H1 (cell line): ENCODE measurements at regions not wholly inside any gene's neighbourhood (a gene's known extent, or its start where the extent isn't known, plus 50 kb on each side); places are given as distances from the start of the nearest gene placed in this dataset.

Experiments used
- CTCF ChIA-PET: fragments of 300-600 bp; sonication (Branson Sonifier 250); formaldehyde crosslinking; loops from one replicate; lab custom pipeline; 2021; ENCODE audit not compliant: partially characterized antibody; lab: Charles Lee
- POLR2A ChIA-PET: fragments of 300-600 bp; sonication (Branson Sonifier 250); formaldehyde crosslinking; loops from one replicate; lab custom pipeline; 2021; ENCODE audit warnings: inconsistent platforms; ENCODE audit not compliant: partially characterized antibody; lab: Charles Lee
- DNase-seq, 2 experiments: peaks; one replicate each; pipeline versions ENCODE4 v3.0.0 to v3.0.0-alpha.2; 2010 to 2022; ENCODE audit warnings: low spot score in 2 of 2, low read depth in 1 of 2, mixed read lengths in 1 of 2
- FAIRE-seq: peaks from 2 replicates; lab custom pipeline; 2011; peaks lifted over from hg19 to GRCh38; lab: Jason Lieb, UNC
- H2AFZ ChIP-seq: 2 replicates; pipeline ENCODE4 v1.8.1; 2012; ENCODE audit warnings: low read length, inconsistent platforms
- H2AK5ac ChIP-seq: 2 replicates; pipeline ENCODE4 v1.6.1; 2013; ENCODE audit warnings: low read depth, low read length
- H2BK120ac ChIP-seq: replicated peaks from 2 replicates; pipeline ENCODE3; 2013; ENCODE audit warnings: low read depth, low read length, inconsistent platforms
- H2BK12ac ChIP-seq: 2 replicates; pipeline ENCODE4 v1.6.1; 2013; ENCODE audit warnings: low read depth, low read length
- H2BK15ac ChIP-seq: 2 replicates; pipeline ENCODE4 v1.6.1; 2013; ENCODE audit warnings: low read length
- H2BK20ac ChIP-seq: 2 replicates; pipeline ENCODE4 v1.6.1; 2013; ENCODE audit warnings: low read length
- H2BK5ac ChIP-seq: 2 replicates; pipeline ENCODE4 v1.6.1; 2013; ENCODE audit warnings: low read depth, low read length
- H3K14ac ChIP-seq: 2 replicates; pipeline ENCODE4 v1.6.1; 2013; ENCODE audit warnings: inconsistent platforms; ENCODE audit not compliant: insufficient read length
- H3K18ac ChIP-seq: 2 replicates; pipeline ENCODE4 v1.6.1; 2013; ENCODE audit warnings: low read length; ENCODE audit errors: extremely low read depth
- H3K23ac ChIP-seq: 2 replicates; pipeline ENCODE4 v1.6.1; 2013; ENCODE audit warnings: inconsistent platforms; ENCODE audit not compliant: insufficient read length
- H3K23me2 ChIP-seq: 2 replicates; pipeline ENCODE4 v1.6.1; 2013; ENCODE audit warnings: low read depth, low read length
- H3K27ac ChIP-seq: 2 replicates; pipeline ENCODE4 v1.6.1; 2011; ENCODE audit warnings: low read depth, low read length, inconsistent platforms
- H3K27me3 ChIP-seq, 4 experiments: replicated peaks in 1 of 4; 1 replicate in 1 of 4; 2 replicates in 3 of 4; pipeline versions ENCODE4 v1.6.1 to v1.8.1; 2011 to 2013; ENCODE audit warnings: low read length in 3 of 4, mild to moderate bottlenecking in 3 of 4, inconsistent platforms in 2 of 4, mixed read lengths in 2 of 4, moderate library complexity in 1 of 4; ENCODE audit not compliant: control insufficient read depth in 3 of 4, insufficient read depth in 3 of 4; ENCODE audit errors: extremely low read depth in 1 of 4
- H3K36me3 ChIP-seq, 4 experiments: 2 replicates each; pipeline versions ENCODE4 v1.6.1 to v1.8.1; 2011 to 2013; ENCODE audit warnings: mild to moderate bottlenecking in 4 of 4, low read length in 3 of 4, moderate library complexity in 2 of 4, control low read depth in 1 of 4, inconsistent platforms in 1 of 4; ENCODE audit not compliant: insufficient read depth in 4 of 4, control insufficient read depth in 2 of 4
- H3K4ac ChIP-seq: replicated peaks from 2 replicates; pipeline ENCODE3; 2013; ENCODE audit warnings: low read length, low read depth, mixed read lengths, inconsistent platforms; ENCODE audit not compliant: insufficient read length
- H3K4me1 ChIP-seq, 4 experiments: replicated peaks in 1 of 4; 1 replicate in 1 of 4; 2 replicates in 3 of 4; pipeline versions ENCODE4 v1.6.1 to v1.8.1; 2011 to 2013; ENCODE audit warnings: low read length in 3 of 4, inconsistent platforms in 2 of 4, mixed read lengths in 1 of 4; ENCODE audit not compliant: insufficient read depth in 4 of 4, control insufficient read depth in 3 of 4
- H3K4me2 ChIP-seq, 2 experiments: 2 replicates each; pipeline versions ENCODE4 v1.6.1 to v1.8.1; 2011 to 2013; ENCODE audit warnings: low read depth in 2 of 2, low read length in 2 of 2, control low read depth in 1 of 2, inconsistent platforms in 1 of 2, mild to moderate bottlenecking in 1 of 2; ENCODE audit not compliant: insufficient read depth in 1 of 2
- H3K4me3 ChIP-seq, 4 experiments: fragments of 200-600, 300-600 bp in 1 of 4; sonication (generic), shearing (Covaris generic), sonication (Bioruptor Twin) in 1 of 4; 2 replicates each; pipeline versions ENCODE4 v1.5.1 to v1.8.1; 2011 to 2016; ENCODE audit warnings: low read length in 4 of 4, low read depth in 3 of 4, control low read depth in 2 of 4, inconsistent platforms in 2 of 4, mild to moderate bottlenecking in 2 of 4, mixed read lengths in 1 of 4, moderate library complexity in 1 of 4; ENCODE audit not compliant: insufficient read depth in 2 of 4; ENCODE audit errors: extremely low read depth in 1 of 4
- H3K56ac ChIP-seq: replicated peaks from 2 replicates; pipeline ENCODE3; 2013; ENCODE audit warnings: low read depth, mild to moderate bottlenecking, mixed read lengths, low read length, inconsistent platforms; ENCODE audit not compliant: insufficient read length
- H3K79me1 ChIP-seq: 2 replicates; pipeline ENCODE4 v1.6.1; 2013; ENCODE audit warnings: low read depth, low read length, control low read depth
- H3K79me2 ChIP-seq, 2 experiments: 2 replicates each; pipeline versions ENCODE4 v1.6.1 to v1.8.1; 2012 to 2013; ENCODE audit warnings: low read length in 2 of 2, mild to moderate bottlenecking in 2 of 2, inconsistent platforms in 1 of 2; ENCODE audit not compliant: insufficient read depth in 2 of 2, control insufficient read depth in 1 of 2
- H3K9ac ChIP-seq, 4 experiments: replicated peaks in 1 of 4; 1 replicate in 1 of 4; 2 replicates in 3 of 4; pipeline versions ENCODE4 v1.6.1 to v1.8.1; 2011 to 2013; ENCODE audit warnings: low read depth in 3 of 4, low read length in 3 of 4, control low read depth in 2 of 4, mild to moderate bottlenecking in 2 of 4, moderate library complexity in 2 of 4, inconsistent platforms in 1 of 4; ENCODE audit errors: extremely low read depth in 1 of 4
- H3K9me3 ChIP-seq, 2 experiments: 2 replicates each; pipeline versions ENCODE4 v1.6.1 to v1.8.1; 2012 to 2013; ENCODE audit warnings: mild to moderate bottlenecking in 2 of 2, moderate library complexity in 2 of 2, control low read depth in 1 of 2, inconsistent platforms in 1 of 2, low read depth in 1 of 2, low read length in 1 of 2, mixed read lengths in 1 of 2; ENCODE audit not compliant: insufficient read depth in 2 of 2
- H4K20me1 ChIP-seq, 2 experiments: replicated peaks in 1 of 2; 2 replicates each; pipeline versions ENCODE3 to v1.8.1; 2011 to 2013; ENCODE audit warnings: inconsistent platforms in 2 of 2, low read length in 2 of 2, mild to moderate bottlenecking in 1 of 2; ENCODE audit not compliant: insufficient read depth in 2 of 2, control insufficient read depth in 1 of 2
- H4K5ac ChIP-seq: 2 replicates; pipeline ENCODE4 v1.6.1; 2013; ENCODE audit warnings: low read length, low read depth, mixed read lengths, inconsistent platforms; ENCODE audit not compliant: insufficient read length
- H4K8ac ChIP-seq: 2 replicates; pipeline ENCODE4 v1.8.0; 2013; ENCODE audit warnings: mild to moderate bottlenecking, moderate library complexity, low read length, inconsistent platforms; ENCODE audit not compliant: insufficient read depth; ENCODE audit errors: extremely low read depth
- H4K91ac ChIP-seq: replicated peaks from 2 replicates; pipeline ENCODE3; 2013; ENCODE audit warnings: low read length, mixed read lengths, inconsistent platforms; ENCODE audit not compliant: insufficient read length
- HDAC2 ChIP-seq, 2 experiments: fragments of 300-600 bp in 1 of 2; sonication (generic) in 1 of 2; IDR thresholded peaks; 2 replicates each; pipeline ENCODE4 v1.6.1; 2011 to 2012; ENCODE audit warnings: low read depth in 2 of 2, low read length in 2 of 2, mild to moderate bottlenecking in 2 of 2, moderate library complexity in 2 of 2, borderline replicate concordance in 1 of 2, inconsistent platforms in 1 of 2
- MAFK ChIP-seq: IDR thresholded peaks from 2 replicates; pipeline ENCODE4 v1.6.1; 2012; ENCODE audit warnings: low read depth, mild to moderate bottlenecking, improper control_type of control experiment, low read length
- POLR2A ChIP-seq, 2 experiments: IDR thresholded peaks; 1 replicate in 1 of 2; 2 replicates in 1 of 2; pipeline ENCODE4 v1.6.1; 2011; ENCODE audit warnings: low read depth in 2 of 2, low read length in 2 of 2, mild to moderate bottlenecking in 2 of 2; ENCODE audit errors: control extremely low read depth in 1 of 2
- RBBP5 ChIP-seq: IDR thresholded peaks from 2 replicates; pipeline ENCODE4 v1.7.1; 2012; ENCODE audit warnings: low read depth, mild to moderate bottlenecking, inconsistent platforms, low read length, moderate library complexity, borderline replicate concordance
- RXRA ChIP-seq: IDR thresholded peaks from 2 replicates; pipeline ENCODE4 v1.6.1; 2011; ENCODE audit warnings: low read depth, mild to moderate bottlenecking, low read length, moderate library complexity; ENCODE audit not compliant: insufficient read depth
- SAP30 ChIP-seq: fragments of 300-600 bp; sonication (generic); IDR thresholded peaks from 2 replicates; pipeline ENCODE4 v1.7.1; 2012; ENCODE audit warnings: low read length, moderate library complexity, mild to moderate bottlenecking, inconsistent platforms; ENCODE audit not compliant: insufficient read depth, insufficient replicate concordance
- WGBS, 2 experiments: shearing (Covaris generic) in 1 of 2; methylation state at CpG; one replicate each; pipeline versions ENCODE4 v1.1.6 to v1.1.7; 2013 to 2015; ENCODE audit warnings: low lambda C conversion rate in 2 of 2, mixed read lengths in 2 of 2, inconsistent platforms in 1 of 2, low coverage in 1 of 2, missing lambda C conversion rate in 1 of 2; ENCODE audit not compliant: insufficient replicate concordance in 2 of 2, insufficient coverage in 1 of 2, insufficient read length in 1 of 2; ENCODE audit errors: extremely low coverage in 1 of 2, missing lambda C conversion rate in 1 of 2; 5-methylcytosine and 5-hydroxymethylcytosine counted together

DNA sequence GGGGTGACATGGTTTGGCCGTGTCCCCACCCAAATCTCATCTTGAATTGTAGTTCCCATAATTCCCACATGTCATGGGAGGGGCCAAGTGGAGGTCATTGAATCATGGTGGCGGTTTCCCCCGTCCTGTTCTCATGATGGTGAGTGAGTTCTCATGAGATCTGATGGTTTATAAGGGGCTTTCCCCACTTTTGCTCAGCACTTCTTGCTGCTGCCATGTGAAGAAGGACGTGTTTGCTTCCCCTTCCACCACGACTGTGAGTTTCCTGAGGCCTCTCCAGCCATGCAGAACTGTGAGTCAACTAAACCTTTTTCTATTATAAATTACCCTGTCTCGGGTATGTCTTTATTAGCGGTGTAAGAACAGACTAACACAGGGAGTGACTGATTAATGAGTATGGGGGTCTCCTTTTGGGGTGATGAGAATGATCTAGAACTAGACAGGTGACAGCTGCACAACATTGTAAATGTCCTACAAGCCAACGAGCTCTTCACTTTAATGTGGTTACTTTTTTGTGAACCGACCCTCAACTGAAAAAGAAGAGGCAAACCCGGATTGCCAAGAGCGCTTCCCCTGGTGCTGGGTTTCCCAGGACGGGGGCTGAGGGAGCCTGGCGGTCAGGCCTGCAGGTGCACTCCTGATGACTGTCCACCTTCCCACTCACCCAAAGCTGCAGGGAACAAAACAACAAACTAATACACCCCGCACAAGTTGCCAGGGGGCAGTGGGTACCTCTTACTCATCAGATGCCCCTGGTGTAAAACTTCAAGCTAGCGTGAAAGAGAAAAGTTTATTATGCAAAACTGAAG is 90.1 kb downstream of the NCOR2 start:
- POLR2A ChIA-PET, result no interaction called here
- H3K79me2 ChIP-seq, result peaks cover 0 to 12% of the 10 kb centered on the region in 2 experiments; a peak in 2 of 4 replicates
- DNase-seq, result no peak
- no peak overlapping the region for H3K9ac ChIP-seq
- no peak overlapping the region for H2AK5ac ChIP-seq
- H4K5ac ChIP-seq, result no peak overlapping the region
- 88% methylated on average over 15 of the region's 15 CpGs; no CpG with 5 or more reads in 1 of the 2 experiments for WGBS, 2 experiments
- no peak overlapping the region for H2BK120ac ChIP-seq
- H3K27me3 ChIP-seq, result no peaks in the 10 kb centered on the region
- H2BK12ac ChIP-seq, result no peak overlapping the region
- no peak overlapping the region for H3K23ac ChIP-seq
- peaks cover 4 to 18% of the 10 kb centered on the region in 2 experiments for H4K20me1 ChIP-seq
- no peak overlapping the region for H3K4me3 ChIP-seq
- no peak overlapping the region for H4K8ac ChIP-seq
- H3K4me1 ChIP-seq, result peaks cover 0 to 9% (median 0%) of the 10 kb centered on the region in 4 experiments; a peak in 5 of 7 replicates
- peaks cover 2 to 35% (median 21%) of the 10 kb centered on the region in 4 experiments; a peak in 7 of 8 replicates for H3K36me3 ChIP-seq
- no peak overlapping the region for H2BK20ac ChIP-seq
- TF ChIP-seq MAFK (no peak), RXRA (no peak), SAP30 (no peak), RBBP5 (no peak), HDAC2 (IDR thresholded peaks at IDR 0.05; ENCODE audit: borderline replicate concordance in 1 of 2, low read depth in 2 of 2, low read length in 2 of 2) (no peak), POLR2A (IDR thresholded peaks at IDR 0.05; ENCODE audit: control extremely low read depth in 1 of 2, low read depth in 2 of 2, low read length in 2 of 2) (no peak)
- peaks cover 11% of the 10 kb centered on the region for H3K79me1 ChIP-seq
- FAIRE-seq, result no peak
- H3K14ac ChIP-seq, result no peak overlapping the region
- H3K18ac ChIP-seq, result no peak overlapping the region
- peaks cover 7% of the 10 kb centered on the region in 2 experiments; a peak in 2 of 4 replicates for H3K9me3 ChIP-seq
- H3K23me2 ChIP-seq, result peaks cover 1% of the 10 kb centered on the region
- no peak overlapping the region for H3K4ac ChIP-seq
- CTCF ChIA-PET, result interaction anchor here (1.2 to 1.4 kb wide), 2 partner anchors 8 to 15 kb away, joined by 4 read pairs; no protein-coding TSS in a partner anchor
- no peak overlapping the region for H4K91ac ChIP-seq
- no peak overlapping the region for H3K4me2 ChIP-seq
- no peak overlapping the region for H2BK5ac ChIP-seq
- no peak overlapping the region for H2BK15ac ChIP-seq
- H3K27ac ChIP-seq, result no peak overlapping the region
- no peak overlapping the region for H3K56ac ChIP-seq
- H2AFZ ChIP-seq, result no peak overlapping the region
